ENCODE measurements at regions not wholly inside any gene's neighbourhood (a gene's known extent, or its start where the extent isn't known, plus 50 kb on each side); places are given as distances from the start of the nearest gene placed in this dataset.

- in situ Hi-C loops (cut with MboI; ENCODE audit: low sequenced_read_pairs): no loop called here
Observed at GRCh38 chr14:94717808-94718207, 52.1 kb downstream of the GSC start.

- in situ Hi-C loops (cut with MboI; ENCODE audit: low sequenced_read_pairs): no loop called here
Observed at GRCh38 chr14:94716976-94717375, 52.9 kb downstream of the GSC start.

GRCh38 chr14:94713115-94713514 is 56.8 kb downstream of the GSC start:
- in situ Hi-C loops (cut with MboI; ENCODE audit: low sequenced_read_pairs): no loop called here

GRCh38 chr14:94710731-94711130 is 59.2 kb downstream of the GSC start:
- in situ Hi-C loops (cut with MboI; ENCODE audit: low sequenced_read_pairs): no loop called here

- in situ Hi-C loops (cut with MboI; ENCODE audit: low sequenced_read_pairs): no loop called here
Observed at GRCh38 chr14:94707494-94707893, 62.4 kb downstream of the GSC start.

- in situ Hi-C loops (cut with MboI; ENCODE audit: low sequenced_read_pairs): no loop called here
Observed at GRCh38 chr14:94706133-94706532, 63.8 kb downstream of the GSC start.

GRCh38 chr14:94702629-94703028 is 67.3 kb downstream of the GSC start:
- in situ Hi-C loops (cut with MboI; ENCODE audit: low sequenced_read_pairs): no loop called here

- in situ Hi-C loops (cut with MboI; ENCODE audit: low sequenced_read_pairs): no loop called here
Observed at GRCh38 chr14:94701861-94702370, 68.0 kb downstream of the GSC start.

GRCh38 chr14:94700336-94700735 is 69.6 kb downstream of the GSC start:
- in situ Hi-C loops (cut with MboI; ENCODE audit: low sequenced_read_pairs): no loop called here

GRCh38 chr14:94699831-94700230 is 70.1 kb downstream of the GSC start:
- in situ Hi-C loops (cut with MboI; ENCODE audit: low sequenced_read_pairs): loop anchor here (25.0 kb wide), 2 partner anchors 487 to 662 kb away; no protein-coding TSS in a partner anchor

GRCh38 chr14:94697773-94698556 is 71.9 kb downstream of the GSC start:
- in situ Hi-C loops (cut with MboI; ENCODE audit: low sequenced_read_pairs): loop anchor here (25.0 kb wide), 2 partner anchors 489 to 664 kb away; no protein-coding TSS in a partner anchor

GRCh38 chr14:94696518-94696917 is 73.4 kb downstream of the GSC start:
- in situ Hi-C loops (cut with MboI; ENCODE audit: low sequenced_read_pairs): loop anchor here (25.0 kb wide), 2 partner anchors 491 to 666 kb away; no protein-coding TSS in a partner anchor

- in situ Hi-C loops (cut with MboI; ENCODE audit: low sequenced_read_pairs): loop anchor here (25.0 kb wide), 2 partner anchors 492 to 667 kb away; no protein-coding TSS in a partner anchor
Observed at GRCh38 chr14:94695231-94695630, 74.7 kb downstream of the GSC start.

- in situ Hi-C loops (cut with MboI; ENCODE audit: low sequenced_read_pairs): loop anchor here (25.0 kb wide), 2 partner anchors 496 to 671 kb away; no protein-coding TSS in a partner anchor
Observed at GRCh38 chr14:94691660-94692034, 78.3 kb downstream of the GSC start.

GRCh38 chr14:94690896-94691659 is 78.8 kb downstream of the GSC start:
- in situ Hi-C loops (cut with MboI; ENCODE audit: low sequenced_read_pairs): loop anchor here (25.0 kb wide), 2 partner anchors 496 to 671 kb away; no protein-coding TSS in a partner anchor

GRCh38 chr14:94690486-94690885 is 78.3 kb downstream of the SERPINA3 start:
- in situ Hi-C loops (cut with MboI; ENCODE audit: low sequenced_read_pairs): loop anchor here (25.0 kb wide), 2 partner anchors 497 to 672 kb away; no protein-coding TSS in a partner anchor

GRCh38 chr14:94689985-94690400 is 77.8 kb downstream of the SERPINA3 start:
- in situ Hi-C loops (cut with MboI; ENCODE audit: low sequenced_read_pairs): loop anchor here (25.0 kb wide), 2 partner anchors 497 to 672 kb away; no protein-coding TSS in a partner anchor

GRCh38 chr14:94689218-94689984 is 77.2 kb downstream of the SERPINA3 start:
- in situ Hi-C loops (cut with MboI; ENCODE audit: low sequenced_read_pairs): loop anchor here (25.0 kb wide), 2 partner anchors 498 to 673 kb away; no protein-coding TSS in a partner anchor

- in situ Hi-C loops (cut with MboI; ENCODE audit: low sequenced_read_pairs): loop anchor here (25.0 kb wide), 2 partner anchors 501 to 676 kb away; no protein-coding TSS in a partner anchor
Observed at GRCh38 chr14:94686511-94687160, 74.4 kb downstream of the SERPINA3 start.
